ENCODE measurements at regions not wholly inside any gene's neighbourhood (a gene's known extent, or its start where the extent isn't known, plus 50 kb on each side); places are given as distances from the start of the nearest gene placed in this dataset.

GRCh38 chr2:184308706-184309105 is 289.6 kb upstream of the ZNF804A start:
- TF ChIP-seq EZH2 (IDR thresholded peaks at IDR 0.05) (no peak), POLR2AphosphoS5 (IDR thresholded peaks at IDR 0.05; ENCODE audit: borderline replicate concordance, low read depth, low read length) (no peak)
